Trophoblast cell (in vitro differentiated cells and primary cell): ENCODE measurements at regions not wholly inside any gene's neighbourhood (a gene's known extent, or its start where the extent isn't known, plus 50 kb on each side); places are given as distances from the start of the nearest gene placed in this dataset.
A peak's percentile ranks its signal among the peaks of the same experiment; 100 is the strongest.

Experiments used
- DNase-seq, 2 donors: peaks; one replicate each; pipeline ENCODE4 v3.0.0-alpha.2; 2016
- H2AFZ ChIP-seq: 2 replicates; pipeline ENCODE4 v1.6.1; 2013; ENCODE audit warnings: low read length, moderate library complexity, mild to moderate bottlenecking; ENCODE audit not compliant: insufficient read depth, poor library complexity
- H2AK5ac ChIP-seq: 2 replicates; pipeline ENCODE4 v1.6.1; 2013; ENCODE audit warnings: mild to moderate bottlenecking, low read length
- H2BK120ac ChIP-seq: 2 replicates; pipeline ENCODE4 v1.6.1; 2013; ENCODE audit warnings: low read length, mild to moderate bottlenecking, moderate library complexity; ENCODE audit not compliant: insufficient read depth, poor library complexity
- H2BK12ac ChIP-seq: 2 replicates; pipeline ENCODE4 v1.6.1; 2013; ENCODE audit warnings: mild to moderate bottlenecking, low read length, moderate library complexity
- H2BK5ac ChIP-seq: 2 replicates; pipeline ENCODE4 v1.6.1; 2013; ENCODE audit warnings: low read length, low read depth, moderate library complexity, mild to moderate bottlenecking; ENCODE audit not compliant: poor library complexity
- H3K14ac ChIP-seq: 2 replicates; pipeline ENCODE4 v1.6.1; 2013; ENCODE audit warnings: mild to moderate bottlenecking, low read length
- H3K18ac ChIP-seq: 2 replicates; pipeline ENCODE4 v1.6.1; 2013; ENCODE audit warnings: mild to moderate bottlenecking, low read length
- H3K23ac ChIP-seq: 2 replicates; pipeline ENCODE4 v1.6.1; 2013; ENCODE audit warnings: low read length
- H3K27ac ChIP-seq: 2 replicates; pipeline ENCODE4 v1.5.1; 2013; ENCODE audit warnings: low read depth, mild to moderate bottlenecking, inconsistent platforms, low read length, moderate library complexity
- H3K27me3 ChIP-seq: 2 replicates; pipeline ENCODE4 v1.6.1; 2013; ENCODE audit warnings: inconsistent platforms, mild to moderate bottlenecking, low read length, moderate library complexity; ENCODE audit not compliant: insufficient read depth
- H3K36me3 ChIP-seq, 2 experiments: 1 replicate in 1 of 2; 2 replicates in 1 of 2; pipeline ENCODE4 v1.6.1; 2013; ENCODE audit warnings: low read length in 2 of 2, mild to moderate bottlenecking in 2 of 2, moderate library complexity in 1 of 2; ENCODE audit not compliant: insufficient read depth in 2 of 2, control insufficient read depth in 1 of 2
- H3K4ac ChIP-seq: 2 replicates; pipeline ENCODE4 v1.6.1; 2013; ENCODE audit warnings: low read depth, mild to moderate bottlenecking, low read length, moderate library complexity
- H3K4me1 ChIP-seq, 2 experiments: 1 replicate in 1 of 2; 2 replicates in 1 of 2; pipeline ENCODE4 v1.6.1; 2013; ENCODE audit warnings: low read length in 2 of 2, mild to moderate bottlenecking in 2 of 2, moderate library complexity in 1 of 2; ENCODE audit not compliant: insufficient read depth in 2 of 2, control insufficient read depth in 1 of 2
- H3K4me2 ChIP-seq: 2 replicates; pipeline ENCODE4 v1.6.1; 2013; ENCODE audit warnings: inconsistent platforms, mild to moderate bottlenecking, low read length, moderate library complexity
- H3K4me3 ChIP-seq: 2 replicates; pipeline ENCODE4 v1.5.1; 2013; ENCODE audit warnings: mild to moderate bottlenecking, low read depth, low read length, inconsistent platforms
- H3K79me1 ChIP-seq: one replicate; pipeline ENCODE4 v1.6.1; 2013; ENCODE audit warnings: low read length
- H3K79me2 ChIP-seq: 2 replicates; pipeline ENCODE4 v1.6.1; 2013; ENCODE audit warnings: low read length, mild to moderate bottlenecking; ENCODE audit not compliant: control insufficient read depth, insufficient read depth, poor library complexity
- H3K9ac ChIP-seq: 2 replicates; pipeline ENCODE4 v1.6.1; 2013; ENCODE audit warnings: mild to moderate bottlenecking, low read length
- H3K9me3 ChIP-seq: 2 replicates; pipeline ENCODE4 v1.6.1; 2013; ENCODE audit warnings: low read depth, mild to moderate bottlenecking, control low read depth, inconsistent platforms, low read length; ENCODE audit not compliant: insufficient read depth
- H4K12ac ChIP-seq: 2 replicates; pipeline ENCODE4 v1.6.1; 2013; ENCODE audit warnings: low read depth, mild to moderate bottlenecking, low read length, moderate library complexity
- H4K8ac ChIP-seq: 2 replicates; pipeline ENCODE4 v1.6.1; 2013; ENCODE audit warnings: low read depth, mild to moderate bottlenecking, low read length, moderate library complexity
- H4K91ac ChIP-seq: one replicate; pipeline ENCODE4 v1.6.1; 2013; ENCODE audit warnings: low read depth, mild to moderate bottlenecking, low read length, moderate library complexity
- WGBS: extraction: QIAGEN DNeasy Blood & Tissue Kit; methylation state at CpG from one replicate; pipeline ENCODE4 v1.1.7; 2013; ENCODE audit warnings: missing lambda C conversion rate; ENCODE audit not compliant: insufficient read length, insufficient coverage; ENCODE audit errors: extremely low coverage; 5-methylcytosine and 5-hydroxymethylcytosine counted together

DNA sequence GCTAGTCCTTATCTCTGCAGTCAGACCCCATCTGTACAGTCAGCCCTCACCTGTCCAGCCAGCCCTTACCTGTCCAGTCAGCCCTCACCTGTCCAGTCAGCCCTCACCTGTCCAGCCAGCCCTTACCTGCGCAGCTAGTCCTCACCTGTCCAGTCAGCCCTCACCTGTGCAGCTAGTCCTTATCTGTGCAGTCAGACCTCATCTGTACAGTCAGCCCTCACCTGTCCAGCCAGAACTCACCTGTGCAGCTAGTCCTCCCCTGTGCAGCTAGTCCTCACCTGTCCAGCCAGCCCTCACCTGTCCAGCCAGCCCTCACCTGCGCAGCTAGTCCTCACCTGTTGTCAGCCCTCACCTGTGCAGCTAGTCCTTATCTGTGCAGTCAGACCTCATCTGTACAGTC lies 506.8 kb downstream of the NPHP4 start:
- Histone ChIP-seq H2AFZ (no peak overlapping the region), H2BK12ac (no peak overlapping the region), H3K9me3 (peaks cover 6% of the 10 kb centered on the region), H3K36me3 (no peaks in the 10 kb centered on the region), H3K79me2 (no peaks in the 10 kb centered on the region), H4K91ac (no peak overlapping the region), H2BK120ac (no peak overlapping the region), H3K27me3 (peaks cover 5% of the 10 kb centered on the region), H2AK5ac (no peak overlapping the region), H3K4me1 (no peaks in the 10 kb centered on the region), H3K14ac (no peak overlapping the region), H3K9ac (no peak overlapping the region), H3K18ac (no peak overlapping the region), H4K8ac (no peak overlapping the region), H3K79me1 (no peaks in the 10 kb centered on the region), H3K4me2 (no peak overlapping the region), H4K12ac (no peak overlapping the region), H3K4me3 (peak overlapping the region; percentile 13), H3K27ac (no peak overlapping the region), H2BK5ac (no peak overlapping the region), H3K4ac (no peak overlapping the region), H3K23ac (no peak overlapping the region)
- no peak for DNase-seq
- no CpG with 5 or more reads among the region's 2 CpGs for WGBS

DNA sequence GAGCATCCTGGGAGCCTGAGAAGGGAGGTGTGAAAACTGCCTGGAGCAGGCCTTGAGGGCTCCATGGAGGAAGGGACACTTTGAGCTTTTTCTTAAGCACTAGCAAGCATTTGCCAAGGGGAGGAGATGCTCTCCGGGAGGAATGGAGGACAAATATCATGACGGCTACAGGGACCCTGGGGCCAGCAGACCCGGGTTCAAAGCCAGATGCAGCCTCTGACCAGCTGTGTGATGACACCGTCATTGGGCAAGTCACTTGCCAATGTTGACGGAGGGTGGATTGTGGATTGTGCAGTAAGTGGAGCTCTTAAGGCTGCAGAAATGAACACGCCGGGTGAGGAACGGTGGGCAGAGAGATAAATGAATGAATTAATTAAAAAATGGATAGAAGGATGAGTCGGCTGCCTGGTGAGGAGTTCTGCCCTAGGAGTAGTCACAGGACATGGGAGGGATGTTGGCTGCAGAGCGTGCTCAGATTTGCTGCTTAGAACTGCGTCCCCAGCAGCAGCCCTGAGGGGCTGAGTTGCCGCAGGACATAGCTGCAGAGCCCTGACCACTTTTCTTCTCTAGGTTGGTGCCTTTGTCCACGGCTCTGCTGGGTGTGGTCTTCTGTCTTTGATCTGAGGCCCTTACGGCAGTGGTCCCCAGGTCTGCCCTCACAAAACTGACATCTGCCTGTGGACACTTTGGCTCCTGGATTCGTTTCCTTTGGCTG lies 507.6 kb downstream of the NPHP4 start:
- DNase-seq: no peak
- Histone ChIP-seq H3K27ac (no peak overlapping the region), H3K4me3 (no peak overlapping the region), H3K79me2 (no peaks in the 10 kb centered on the region), H4K91ac (no peak overlapping the region), H2BK12ac (no peak overlapping the region), H3K4me2 (no peak overlapping the region), H3K27me3 (peaks cover 5% of the 10 kb centered on the region), H3K9me3 (peaks cover 6% of the 10 kb centered on the region), H3K23ac (no peak overlapping the region), H3K14ac (no peak overlapping the region), H4K8ac (no peak overlapping the region), H4K12ac (no peak overlapping the region), H2AK5ac (no peak overlapping the region), H2AFZ (no peak overlapping the region), H2BK5ac (no peak overlapping the region), H3K4me1 (no peaks in the 10 kb centered on the region), H3K4ac (no peak overlapping the region), H3K9ac (no peak overlapping the region), H3K79me1 (no peaks in the 10 kb centered on the region), H2BK120ac (no peak overlapping the region), H3K18ac (no peak overlapping the region), H3K36me3 (no peaks in the 10 kb centered on the region)
- 100% methylated on average over 1 of the region's 15 CpGs for WGBS

DNA sequence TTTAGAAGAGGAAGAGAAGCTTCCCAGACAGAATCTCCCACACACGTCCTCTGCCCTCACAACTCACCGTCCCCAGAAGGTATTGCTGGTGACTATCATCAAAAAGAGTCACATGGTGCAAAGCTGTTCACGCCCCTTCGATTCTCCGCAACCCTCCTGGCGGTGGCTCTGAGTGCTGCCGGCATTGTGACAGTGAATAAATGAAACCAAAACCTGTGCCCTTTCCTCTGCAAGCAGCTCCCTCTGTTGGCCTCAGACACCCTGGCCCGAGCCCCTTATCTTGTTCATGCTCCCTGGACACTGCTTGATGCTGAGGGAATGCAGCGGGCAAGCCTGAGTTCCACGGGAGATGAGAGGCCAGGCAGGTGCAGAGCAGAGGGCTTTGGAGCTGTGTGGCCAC lies 510.3 kb downstream of the NPHP4 start:
- no peak overlapping the region for H4K8ac ChIP-seq
- peaks cover 6% of the 10 kb centered on the region for H3K9me3 ChIP-seq
- DNase-seq: no peak
- no CpG with 5 or more reads among the region's 10 CpGs for WGBS
- H3K14ac ChIP-seq: no peak overlapping the region
- peak overlapping the region; percentile 41 for H3K4me3 ChIP-seq
- no peak overlapping the region for H2BK120ac ChIP-seq
- no peak overlapping the region for H3K4me2 ChIP-seq
- peaks cover 5% of the 10 kb centered on the region for H3K27me3 ChIP-seq
- no peak overlapping the region for H3K27ac ChIP-seq
- no peak overlapping the region for H2AK5ac ChIP-seq
- H3K4me1 ChIP-seq: no peaks in the 10 kb centered on the region
- no peaks in the 10 kb centered on the region for H3K36me3 ChIP-seq
- no peak overlapping the region for H3K23ac ChIP-seq
- H3K9ac ChIP-seq: no peak overlapping the region
- H2BK12ac ChIP-seq: no peak overlapping the region
- no peak overlapping the region for H3K4ac ChIP-seq
- H3K79me1 ChIP-seq: no peaks in the 10 kb centered on the region
- H4K91ac ChIP-seq: no peak overlapping the region
- H2BK5ac ChIP-seq: no peak overlapping the region
- H3K18ac ChIP-seq: no peak overlapping the region
- no peaks in the 10 kb centered on the region for H3K79me2 ChIP-seq
- no peak overlapping the region for H2AFZ ChIP-seq
- H4K12ac ChIP-seq: no peak overlapping the region

DNA sequence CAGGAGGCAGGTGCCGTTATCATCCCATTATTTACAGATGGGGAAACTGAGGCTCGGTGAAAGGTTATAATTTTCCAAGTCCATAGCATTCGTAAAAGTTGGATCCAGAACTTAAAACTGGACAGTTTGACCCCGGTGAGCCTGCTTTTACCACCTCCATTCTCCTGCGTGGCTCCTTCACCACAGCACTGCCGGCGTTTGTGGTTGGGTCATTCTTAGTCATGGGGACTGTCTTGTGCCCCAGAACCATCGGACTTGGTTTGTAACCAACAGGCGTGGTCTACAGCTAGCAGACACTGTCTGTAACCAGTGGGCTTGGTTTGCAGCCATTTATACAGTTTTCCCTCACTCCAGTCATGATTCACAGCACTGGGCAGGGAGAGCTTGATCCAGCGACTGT lies 511.3 kb downstream of the NPHP4 start:
- no peaks in the 10 kb centered on the region for H3K36me3 ChIP-seq
- H2BK12ac ChIP-seq: no peak overlapping the region
- H2AK5ac ChIP-seq: no peak overlapping the region
- no peak overlapping the region for H3K14ac ChIP-seq
- no peak overlapping the region for H2BK120ac ChIP-seq
- WGBS: no CpG with 5 or more reads among the region's 10 CpGs
- H3K4me1 ChIP-seq: no peaks in the 10 kb centered on the region
- no peak overlapping the region for H4K12ac ChIP-seq
- no peaks in the 10 kb centered on the region for H3K79me1 ChIP-seq
- no peaks in the 10 kb centered on the region for H3K79me2 ChIP-seq
- no peak overlapping the region for H3K4me2 ChIP-seq
- H4K91ac ChIP-seq: no peak overlapping the region
- no peak overlapping the region for H3K23ac ChIP-seq
- H3K27ac ChIP-seq: no peak overlapping the region
- H4K8ac ChIP-seq: no peak overlapping the region
- no peak overlapping the region for H3K4ac ChIP-seq
- H3K9ac ChIP-seq: no peak overlapping the region
- peaks cover 5% of the 10 kb centered on the region for H3K27me3 ChIP-seq
- no peak overlapping the region for H2AFZ ChIP-seq
- H3K4me3 ChIP-seq: no peak overlapping the region
- no peak overlapping the region for H3K18ac ChIP-seq
- DNase-seq: no peak
- peaks cover 6% of the 10 kb centered on the region for H3K9me3 ChIP-seq
- no peak overlapping the region for H2BK5ac ChIP-seq
